IMR-90 (cell line): ENCODE measurements at regions not wholly inside any gene's neighbourhood (a gene's known extent, or its start where the extent isn't known, plus 50 kb on each side); places are given as distances from the start of the nearest gene placed in this dataset.

ENCODE experiments used
- ATAC-seq: fragments of 200-7000 bp; cut with Tn5 transposase; 2 replicates; pipeline ENCODE4 v1.9.1; 2020; ENCODE audit warnings: low read depth, mild to moderate bottlenecking, moderate library complexity
- BruUV-seq: library from RNA; stranded (reverse); fragments of 400-500 nt; replicated peaks from 2 replicates; lab custom pipeline; 2021; lab: Mats Ljungman, UMichigan
- CTCF ChIA-PET: fragments of 300-600 bp; formaldehyde crosslinking; extraction: SDS; loops from one replicate; lab custom pipeline; 2021; ENCODE audit warnings: antibody characterized with exemption; lab: Yijun Ruan, JAX
- POLR2A ChIA-PET: fragments of 300-600 bp; sonication (Branson Sonifier 250); formaldehyde crosslinking; loops from one replicate; lab custom pipeline; 2022; ENCODE audit warnings: antibody characterized with exemption; ENCODE audit not compliant: unreplicated experiment; lab: Charles Lee
- DNase-seq: peaks from one replicate; pipeline ENCODE4 v3.0.0; 2013
- H2AFZ ChIP-seq: replicated peaks from 2 replicates; pipeline ENCODE3; 2013; ENCODE audit warnings: low read length, mild to moderate bottlenecking; ENCODE audit not compliant: poor library complexity
- H2AK5ac ChIP-seq: 2 replicates; pipeline ENCODE4 v1.6.1; 2013; ENCODE audit warnings: low read depth, low read length, inconsistent platforms
- H2AK9ac ChIP-seq: replicated peaks from 2 replicates; pipeline ENCODE3; 2013; ENCODE audit warnings: mild to moderate bottlenecking, low read depth, low read length, moderate library complexity; ENCODE audit not compliant: poor library complexity
- H2BK120ac ChIP-seq: 2 replicates; pipeline ENCODE4 v1.6.1; 2013; ENCODE audit warnings: low read depth, low read length, inconsistent platforms
- H2BK15ac ChIP-seq: 3 replicates; pipeline ENCODE4 v1.6.1; 2013; ENCODE audit warnings: low read depth, low read length, inconsistent platforms
- H2BK20ac ChIP-seq: 2 replicates; pipeline ENCODE4 v1.6.1; 2013; ENCODE audit warnings: low read depth, mild to moderate bottlenecking, inconsistent platforms, low read length, moderate library complexity
- H2BK5ac ChIP-seq: 2 replicates; pipeline ENCODE4 v1.6.1; 2013; ENCODE audit warnings: mild to moderate bottlenecking, low read depth, low read length, inconsistent platforms; ENCODE audit not compliant: poor library complexity, severe bottlenecking
- H3K14ac ChIP-seq: replicated peaks from 2 replicates; pipeline ENCODE4 v1.6.1; 2013; ENCODE audit warnings: low read depth, low read length, inconsistent platforms
- H3K18ac ChIP-seq: 2 replicates; pipeline ENCODE4 v1.6.1; 2013; ENCODE audit warnings: low read depth, low read length, control low read depth
- H3K23ac ChIP-seq: 2 replicates; pipeline ENCODE4 v1.6.1; 2013; ENCODE audit warnings: low read depth, low read length, inconsistent platforms
- H3K27ac ChIP-seq: 2 replicates; pipeline ENCODE4 v1.5.1; 2013; ENCODE audit warnings: mild to moderate bottlenecking, control low read depth, low read length; ENCODE audit not compliant: insufficient read depth
- H3K27me3 ChIP-seq: 2 replicates; pipeline ENCODE4 v1.6.1; 2013; ENCODE audit warnings: low read length; ENCODE audit not compliant: control insufficient read depth, insufficient read depth
- H3K36me3 ChIP-seq: 2 replicates; pipeline ENCODE4 v1.6.1; 2013; ENCODE audit warnings: low read length, mixed read lengths; ENCODE audit not compliant: control insufficient read depth, insufficient read depth
- H3K4ac ChIP-seq: 2 replicates; pipeline ENCODE4 v1.6.1; 2013; ENCODE audit warnings: low read depth, low read length, inconsistent platforms
- H3K4me1 ChIP-seq: 2 replicates; pipeline ENCODE4 v1.6.1; 2013; ENCODE audit warnings: low read length, mixed read lengths; ENCODE audit not compliant: control insufficient read depth, insufficient read depth
- H3K4me2 ChIP-seq: 2 replicates; pipeline ENCODE4 v1.6.1; 2013; ENCODE audit warnings: low read depth, mild to moderate bottlenecking, control low read depth, low read length, moderate library complexity
- H3K4me3 ChIP-seq: 2 replicates; pipeline ENCODE4 v1.5.1; 2013; ENCODE audit warnings: low read depth, mild to moderate bottlenecking, control low read depth, low read length, moderate library complexity; ENCODE audit not compliant: insufficient read depth
- H3K56ac ChIP-seq: 2 replicates; pipeline ENCODE4 v1.6.1; 2013; ENCODE audit warnings: low read length, inconsistent platforms; ENCODE audit not compliant: insufficient read depth; ENCODE audit errors: extremely low read depth
- H3K79me1 ChIP-seq, 2 experiments: 2 replicates each; pipeline ENCODE4 v1.6.1; 2013; ENCODE audit warnings: low read length in 2 of 2, inconsistent platforms in 1 of 2, low read depth in 1 of 2
- H3K9ac ChIP-seq: 2 replicates; pipeline ENCODE4 v1.6.1; 2013; ENCODE audit warnings: low read depth, low read length, control low read depth
- H3K9me1 ChIP-seq: 2 replicates; pipeline ENCODE4 v1.6.1; 2013; ENCODE audit warnings: low read length, inconsistent platforms; ENCODE audit not compliant: insufficient read depth
- H3K9me3 ChIP-seq: 2 replicates; pipeline ENCODE4 v1.6.1; 2013; ENCODE audit warnings: low read length; ENCODE audit not compliant: control insufficient read depth, insufficient read depth
- H4K20me1 ChIP-seq: 2 replicates; pipeline ENCODE4 v1.6.1; 2013; ENCODE audit warnings: low read length, inconsistent platforms; ENCODE audit not compliant: insufficient read depth
- H4K5ac ChIP-seq: 2 replicates; pipeline ENCODE4 v1.6.1; 2013; ENCODE audit warnings: mild to moderate bottlenecking, low read depth, low read length, control low read depth
- H4K8ac ChIP-seq, 2 experiments: 2 replicates each; pipeline ENCODE4 v1.6.1; 2013; ENCODE audit warnings: low read depth in 2 of 2, low read length in 2 of 2, control low read depth in 1 of 2, inconsistent platforms in 1 of 2
- H4K91ac ChIP-seq: 2 replicates; pipeline ENCODE4 v1.6.1; 2013; ENCODE audit warnings: low read depth, low read length, inconsistent platforms; ENCODE audit not compliant: insufficient read depth
- BHLHE40 ChIP-seq: fragments of 150-350 bp; IDR thresholded peaks from 2 replicates; pipeline ENCODE4 v1.6.1; 2016; ENCODE audit warnings: mild to moderate bottlenecking, low read depth, low read length
- FOS ChIP-seq: fragments of 150-350 bp; IDR thresholded peaks from 2 replicates; pipeline ENCODE4 v1.6.1; 2016; ENCODE audit warnings: low read depth, low read length
- RAD21 ChIP-seq: IDR thresholded peaks from 2 replicates; pipeline ENCODE4 v1.6.1; 2012; ENCODE audit warnings: low read length, improper control_type of control experiment
- WGBS, 2 experiments: methylation state at CpG; one replicate each; pipeline versions ENCODE4 v1.1.5 to v1.1.7; 2013; ENCODE audit warnings: missing lambda C conversion rate in 2 of 2; ENCODE audit not compliant: insufficient read length in 1 of 2; ENCODE audit errors: extremely low coverage in 2 of 2; 5-methylcytosine and 5-hydroxymethylcytosine counted together
- dilution Hi-C: fragments of 300-500 bp; cut with HindIII; formaldehyde crosslinking; loops from one replicate; pipeline ENCODE4 v1.14.3; 2018; ENCODE audit warnings: low sequenced_read_pairs; ENCODE audit not compliant: unreplicated experiment
- in situ Hi-C: fragments of 300-500 bp; cut with MboI; formaldehyde crosslinking; loops from 3 replicates; pipeline ENCODE4 v1.14.3; 2019; ENCODE audit warnings: low sequenced_read_pairs, inconsistent platforms, mixed read lengths
- intact Hi-C: fragments of 100-400 bp; cut with micrococcal nuclease; formaldehyde crosslinking; loops from 2 replicates; pipeline ENCODE4 v1.10.0; 2022

DNA sequence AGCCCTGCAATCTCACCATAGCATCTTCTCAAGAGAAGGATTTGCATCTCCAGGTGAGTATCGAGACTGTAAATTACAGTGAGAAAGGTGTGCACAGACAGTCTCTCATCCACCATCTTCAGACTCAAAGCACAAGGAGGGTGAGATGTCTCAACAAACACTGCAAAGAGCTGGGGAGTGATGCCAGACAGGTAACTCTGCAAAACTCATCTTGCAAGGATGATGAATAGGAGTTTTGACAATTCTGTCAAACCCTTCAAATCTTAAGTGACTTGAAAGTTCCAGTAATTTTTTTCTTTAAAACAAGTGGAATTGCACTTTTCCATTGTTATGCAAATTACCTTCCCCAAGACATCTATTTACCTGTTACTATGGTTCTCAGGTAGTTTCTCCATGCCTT lies 277.2 kb upstream of the VCX3A start:
- no peak overlapping the region for H4K5ac ChIP-seq
- CTCF ChIA-PET = no interaction called here
- dilution Hi-C loops = no loop called here
- H3K79me1 ChIP-seq = no peaks in the 10 kb centered on the region
- in situ Hi-C loops = no loop called here
- no peak overlapping the region for H3K23ac ChIP-seq
- H3K27me3 ChIP-seq = no peaks in the 10 kb centered on the region
- H4K8ac ChIP-seq = no peak overlapping the region
- POLR2A ChIA-PET = no interaction called here
- H3K56ac ChIP-seq = no peak overlapping the region
- H2BK15ac ChIP-seq = no peak overlapping the region
- H2AK5ac ChIP-seq = no peak overlapping the region
- no peak overlapping the region for H3K4me3 ChIP-seq
- H3K9me3 ChIP-seq = peaks cover 16% of the 10 kb centered on the region
- ATAC-seq (no peak), DNase-seq (no peak)
- BruUV-seq = no TSS peak
- no peaks in the 10 kb centered on the region for H3K36me3 ChIP-seq
- WGBS, 2 experiments = no CpG with 5 or more reads among the region's 1 CpG
- H2BK120ac ChIP-seq = no peak overlapping the region
- H3K27ac ChIP-seq = no peak overlapping the region
- H2BK20ac ChIP-seq = no peak overlapping the region
- H2AFZ ChIP-seq = no peak overlapping the region
- no peak overlapping the region for H2BK5ac ChIP-seq
- intact Hi-C loops = no loop called here
- H3K14ac ChIP-seq = no peak overlapping the region
- no peaks in the 10 kb centered on the region for H3K9me1 ChIP-seq
- H2AK9ac ChIP-seq = no peak overlapping the region
- no peak overlapping the region for H3K4me2 ChIP-seq
- no peaks in the 10 kb centered on the region for H4K20me1 ChIP-seq
- H3K4me1 ChIP-seq = no peaks in the 10 kb centered on the region
- no peak overlapping the region for H3K9ac ChIP-seq
- H4K91ac ChIP-seq = no peak overlapping the region
- TF ChIP-seq RAD21 = no peak
- TF ChIP-seq FOS = no peak
- no peak for TF ChIP-seq BHLHE40
- no peak overlapping the region for H3K4ac ChIP-seq
- H3K18ac ChIP-seq = no peak overlapping the region
